DOHH2 (cell line): ENCODE measurements at regions not wholly inside any gene's neighbourhood (a gene's known extent, or its start where the extent isn't known, plus 50 kb on each side); places are given as distances from the start of the nearest gene placed in this dataset.
"Not testable (repeated sequence)": the region's sequence is repeated elsewhere in the genome, so short reads cannot be mapped to it uniquely, and the experiment has no call there.

Experiments used
- CTCF ChIP-seq: fragments of 200-600 bp; sonication (generic); IDR thresholded peaks from one replicate; pipeline ENCODE4 v1.5.1; 2014; ENCODE audit warnings: antibody characterized with exemption, mild to moderate bottlenecking, low read depth, low read length; ENCODE audit not compliant: poor library complexity, severe bottlenecking
- EZH2phosphoT487 ChIP-seq: fragments of 200-600 bp; sonication (generic); IDR thresholded peaks from 2 replicates; pipeline ENCODE4 v1.6.1; 2017; ENCODE audit warnings: borderline replicate concordance, mild to moderate bottlenecking, antibody characterized with exemption, low read length, moderate library complexity, mixed read lengths

- TF ChIP-seq CTCF, EZH2phosphoT487: not testable (repeated sequence)
Observed at GRCh38 chr7:94194426-94194825, 190.3 kb upstream of the BET1 start.
